Dermis microvascular lymphatic vessel endothelial cell (primary cell): ENCODE measurements at regions not wholly inside any gene's neighbourhood (a gene's known extent, or its start where the extent isn't known, plus 50 kb on each side); places are given as distances from the start of the nearest gene placed in this dataset.
A peak's percentile ranks its signal among the peaks of the same experiment; 100 is the strongest.

Source experiments
- DNase-seq, 2 donors: peaks; one replicate each; pipeline versions ENCODE4 v3.0.0 to v3.0.0-alpha.2; 2010; ENCODE audit warnings: low read depth in 2 of 2

- no peak for DNase-seq
Observed at GRCh38 chr13:53143757-53144339, 115.2 kb downstream of the OLFM4 start.

- no peak for DNase-seq
Observed at GRCh38 chr13:53144826-53145225, 116.2 kb downstream of the OLFM4 start.

DNA sequence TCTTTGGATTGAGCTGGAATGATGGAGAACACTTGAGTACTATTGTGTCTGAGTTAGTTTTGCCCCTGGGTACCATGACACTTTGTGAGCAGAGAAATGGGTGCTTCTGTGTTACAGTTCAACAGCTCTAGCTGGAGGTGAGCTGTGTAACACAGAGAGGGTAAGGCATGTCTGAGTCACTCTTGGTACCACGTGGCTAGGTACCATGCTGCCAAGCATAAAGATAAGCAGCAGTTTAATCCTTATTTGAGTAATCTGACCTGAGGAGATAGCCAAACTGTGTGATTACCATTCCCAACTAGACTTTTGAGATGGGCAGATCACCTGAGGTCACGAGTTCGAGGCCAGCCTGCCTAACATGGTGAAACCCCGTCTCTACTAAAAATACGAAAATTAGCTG lies 122.0 kb downstream of the OLFM4 start:
- no peak for DNase-seq

GRCh38 chr13:53151336-53152056 lies 122.9 kb downstream of the OLFM4 start:
- peak; percentile 22 to 26 for DNase-seq

GRCh38 chr13:53152057-53152421 lies 123.4 kb downstream of the OLFM4 start:
- no peak for DNase-seq

DNA sequence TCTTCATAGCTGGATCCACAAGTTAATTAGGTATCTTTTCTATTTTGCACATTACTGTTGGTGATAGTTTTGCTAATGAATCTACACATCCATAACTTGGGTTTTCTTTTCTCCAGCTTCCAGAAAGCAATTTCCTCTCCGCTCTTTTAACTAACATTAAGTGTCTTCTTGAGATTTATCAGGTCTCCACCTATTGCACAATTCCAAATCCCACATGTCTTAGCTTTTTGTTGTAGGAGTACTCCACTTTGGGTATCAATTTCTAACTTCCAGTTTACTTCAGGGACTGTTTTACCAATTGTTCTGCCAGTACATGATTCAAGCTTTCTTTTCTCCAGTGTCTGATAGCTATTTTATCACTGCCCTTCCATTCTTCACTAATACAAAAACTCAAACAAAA lies 129.6 kb downstream of the OLFM4 start:
- DNase-seq: no peak

- no peak for DNase-seq
Observed at GRCh38 chr13:53159431-53159830, 130.8 kb downstream of the OLFM4 start.

GRCh38 chr13:53160211-53160610 lies 131.6 kb downstream of the OLFM4 start:
- no peak for DNase-seq

GRCh38 chr13:53161251-53161650 lies 132.6 kb downstream of the OLFM4 start:
- no peak for DNase-seq

- no peak for DNase-seq
Observed at GRCh38 chr13:53165261-53165660, 136.6 kb downstream of the OLFM4 start.

- no peak for DNase-seq
Observed at GRCh38 chr13:53167561-53167960, 138.9 kb downstream of the OLFM4 start.

GRCh38 chr13:53170910-53171309 lies 142.3 kb downstream of the OLFM4 start:
- DNase-seq: no peak

- DNase-seq: no peak
Observed at GRCh38 chr13:53174545-53174944, 145.9 kb downstream of the OLFM4 start.

DNA sequence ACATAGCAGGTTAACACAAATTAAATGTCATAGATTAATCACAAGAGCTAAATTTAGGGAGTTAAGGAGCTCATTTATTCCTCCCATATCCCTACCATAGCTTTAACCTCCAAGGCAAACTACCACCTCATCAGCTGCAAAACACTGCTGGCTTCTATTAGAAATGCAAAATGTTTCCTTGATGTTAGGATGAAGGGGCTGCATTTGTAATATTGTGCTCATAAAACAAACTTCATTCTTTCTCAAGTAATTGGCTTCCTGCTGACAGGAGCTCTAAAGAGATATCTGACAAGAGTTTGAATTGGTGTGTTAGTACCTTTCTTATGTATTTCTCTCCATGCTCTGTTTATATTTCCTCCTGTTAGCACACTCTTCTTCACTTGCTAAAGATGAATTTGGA lies 152.1 kb downstream of the OLFM4 start:
- DNase-seq: no peak

GRCh38 chr13:53182724-53183123 lies 154.1 kb downstream of the OLFM4 start:
- no peak for DNase-seq

GRCh38 chr13:53188120-53188519 lies 159.5 kb downstream of the OLFM4 start:
- no peak for DNase-seq

- DNase-seq: no peak
Observed at GRCh38 chr13:53189162-53189561, 160.5 kb downstream of the OLFM4 start.

DNA sequence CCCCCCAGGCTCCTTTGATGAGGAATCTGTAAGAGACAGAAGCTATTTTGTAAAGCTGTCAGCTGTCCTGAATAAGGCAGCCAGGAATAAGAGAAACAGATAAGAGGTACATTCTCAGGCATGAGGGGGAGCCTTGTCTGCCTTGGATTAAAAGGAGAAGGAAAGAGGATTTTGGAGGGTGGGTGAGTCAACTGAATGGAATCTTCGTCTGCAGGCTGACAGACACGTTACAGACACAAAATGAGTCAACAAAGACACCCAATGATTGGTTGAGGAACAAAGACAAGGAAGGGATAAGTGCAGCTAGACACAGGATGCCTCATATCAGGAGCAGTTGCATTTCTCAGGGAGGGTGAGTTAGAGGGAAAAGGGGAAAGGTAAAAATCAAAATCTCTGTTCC lies 162.5 kb downstream of the OLFM4 start:
- DNase-seq: no peak

DNA sequence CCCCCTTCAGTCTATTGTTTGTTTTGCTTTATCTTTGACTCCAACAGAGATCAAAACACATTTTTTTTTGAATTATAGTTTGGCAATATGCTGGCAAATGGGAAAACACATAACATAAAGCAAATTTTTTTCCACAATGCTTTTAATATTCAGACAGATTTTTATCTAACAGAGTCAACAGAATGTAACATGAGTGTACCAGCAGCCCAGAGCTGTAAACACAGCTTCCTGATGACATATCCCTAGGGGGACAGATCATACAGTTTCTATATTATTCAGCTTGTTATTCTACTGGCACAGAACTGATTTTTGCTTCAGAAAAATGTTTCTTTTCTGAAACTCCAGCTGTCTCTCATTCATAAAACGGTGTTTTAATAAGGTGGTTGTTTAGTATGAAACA lies 168.8 kb downstream of the OLFM4 start:
- DNase-seq: no peak

- no peak for DNase-seq
Observed at GRCh38 chr13:53198017-53198416, 169.4 kb downstream of the OLFM4 start.

DNA sequence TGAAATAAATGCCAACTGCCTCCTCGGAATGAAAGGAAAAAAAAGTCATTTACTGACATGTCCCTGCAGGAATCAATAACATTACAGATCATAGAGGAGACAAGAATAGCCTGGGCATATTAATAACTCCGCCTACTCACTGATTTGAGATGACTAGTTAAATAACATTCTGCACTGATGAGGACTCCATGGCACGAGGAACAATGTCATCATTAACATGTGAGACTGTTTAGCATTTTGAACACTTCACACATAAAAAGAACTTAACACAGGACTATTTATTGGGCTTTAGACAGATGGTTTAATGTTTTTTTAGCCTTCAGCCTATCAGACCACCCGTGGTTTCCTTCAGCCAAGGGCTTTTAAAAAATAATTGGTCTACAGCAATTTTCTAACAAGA lies 170.1 kb downstream of the OLFM4 start:
- DNase-seq: no peak

- DNase-seq: no peak
Observed at GRCh38 chr13:53200075-53200474, 171.5 kb downstream of the OLFM4 start.
